ENCODE measurements at regions not wholly inside any gene's neighbourhood (a gene's known extent, or its start where the extent isn't known, plus 50 kb on each side); places are given as distances from the start of the nearest gene placed in this dataset.

DNA sequence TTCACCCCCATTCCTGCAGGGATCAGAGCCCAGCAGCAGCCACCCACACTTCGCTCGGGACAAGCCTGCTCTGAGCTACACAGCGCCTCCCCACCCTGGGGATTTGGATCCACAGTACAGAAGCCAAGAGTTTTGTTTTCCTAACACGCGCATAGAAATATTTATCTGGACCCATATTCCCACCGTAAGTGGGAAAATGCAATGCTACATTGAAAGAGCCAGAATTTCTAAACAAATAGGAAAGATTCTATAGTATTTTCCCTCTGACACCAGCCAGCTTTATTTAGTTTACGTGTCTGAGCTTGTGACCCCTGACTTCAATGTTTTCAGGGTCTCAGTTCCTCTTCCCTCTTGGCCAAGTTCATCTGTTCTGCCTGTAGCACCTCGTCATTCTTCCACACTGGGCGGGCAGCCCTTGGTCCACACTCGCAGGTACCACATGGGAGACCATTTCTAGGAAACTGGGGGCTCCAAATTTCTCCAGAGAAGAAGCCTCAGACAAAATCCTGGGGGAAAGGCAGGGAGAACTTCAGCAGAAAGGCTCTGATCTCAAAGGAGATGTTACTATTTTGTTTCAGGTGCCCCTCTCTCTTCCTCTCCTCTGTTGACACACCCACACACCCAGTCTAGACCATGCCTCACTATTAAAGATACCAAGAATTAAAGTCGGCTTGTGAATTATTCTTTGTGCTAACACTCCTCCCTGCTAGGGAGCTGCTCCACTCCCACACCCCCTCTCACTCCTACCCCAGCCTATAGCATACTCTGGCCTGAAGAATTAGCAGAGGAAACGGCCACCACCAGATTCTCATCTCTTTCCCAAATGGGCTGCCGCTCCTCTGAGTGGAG, 116.0 kb upstream of the PCGF5 start:
- H3K4me3 ChIP-seq (ENCODE audit: low read length), result no peak overlapping the region
- H3K9me3 ChIP-seq (ENCODE audit: control insufficient read depth, low read length), result no peaks in the 10 kb centered on the region
- no peaks in the 10 kb centered on the region for H3K27me3 ChIP-seq (ENCODE audit: control insufficient read depth, insufficient read depth, low read length)

DNA sequence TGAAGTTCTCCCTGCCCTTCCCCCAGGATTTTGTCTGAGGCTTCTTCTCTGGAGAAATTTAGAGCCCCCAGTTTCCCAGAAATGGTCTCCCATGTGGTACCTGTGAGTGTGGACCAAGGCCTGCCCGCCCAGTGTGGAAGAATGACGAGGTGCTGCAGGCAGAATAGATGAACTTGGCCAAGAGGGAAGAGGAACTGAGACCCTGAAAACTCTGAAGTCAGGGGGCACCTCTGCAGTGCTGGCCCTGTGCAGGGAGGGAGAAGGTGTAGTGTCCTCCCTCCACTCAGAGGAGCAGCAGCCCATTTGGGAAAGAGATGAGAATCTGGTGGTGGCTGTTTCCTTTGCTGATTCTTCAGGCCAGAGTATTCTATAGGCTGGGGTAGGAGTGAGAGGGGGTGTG, 115.2 kb upstream of the PCGF5 start:
- Histone ChIP-seq H3K27me3 (ENCODE audit: control insufficient read depth, insufficient read depth, low read length) (no peaks in the 10 kb centered on the region), H3K4me1 (ENCODE audit: control insufficient read depth, insufficient read depth, low read length) (no peaks in the 10 kb centered on the region), H3K4me3 (ENCODE audit: low read length) (no peak overlapping the region), H3K36me3 (ENCODE audit: control insufficient read depth, insufficient read depth, low read length) (no peaks in the 10 kb centered on the region), H3K9me3 (ENCODE audit: control insufficient read depth, low read length) (no peaks in the 10 kb centered on the region), H3K9ac (ENCODE audit: low read length) (no peak overlapping the region)

More for the DNA sequence above, 116.0 kb upstream of the PCGF5 start:
- Histone ChIP-seq H3K36me3 (ENCODE audit: control insufficient read depth, insufficient read depth, low read length) (no peaks in the 10 kb centered on the region), H3K9ac (ENCODE audit: low read length) (no peak overlapping the region), H3K4me1 (ENCODE audit: control insufficient read depth, insufficient read depth, low read length) (no peaks in the 10 kb centered on the region)

DNA sequence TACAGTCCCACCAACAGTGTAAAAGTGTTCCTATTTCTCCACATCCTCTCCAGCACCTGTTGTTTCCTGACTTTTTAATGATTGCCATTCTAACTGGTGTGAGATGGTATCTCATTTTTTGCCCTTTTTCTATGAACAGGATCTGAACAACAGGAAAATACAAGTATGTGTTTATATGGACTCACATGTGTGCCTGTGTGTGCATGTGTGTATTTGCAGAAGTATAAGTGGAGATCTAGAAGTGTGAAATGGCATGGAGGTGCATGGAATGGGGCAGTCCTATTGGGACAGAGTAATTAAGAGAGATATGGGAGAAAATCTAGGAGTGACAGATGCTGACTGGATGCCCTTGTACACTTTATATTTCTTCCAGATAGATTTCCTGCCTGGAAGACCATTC, 111.6 kb upstream of the PCGF5 start:
- Histone ChIP-seq H3K4me1 (ENCODE audit: control insufficient read depth, insufficient read depth, low read length) (no peaks in the 10 kb centered on the region), H3K36me3 (ENCODE audit: control insufficient read depth, insufficient read depth, low read length) (no peaks in the 10 kb centered on the region), H3K27me3 (ENCODE audit: control insufficient read depth, insufficient read depth, low read length) (no peaks in the 10 kb centered on the region), H3K4me3 (ENCODE audit: low read length) (no peak overlapping the region), H3K9me3 (ENCODE audit: control insufficient read depth, low read length) (no peaks in the 10 kb centered on the region), H3K9ac (ENCODE audit: low read length) (no peak overlapping the region)

DNA sequence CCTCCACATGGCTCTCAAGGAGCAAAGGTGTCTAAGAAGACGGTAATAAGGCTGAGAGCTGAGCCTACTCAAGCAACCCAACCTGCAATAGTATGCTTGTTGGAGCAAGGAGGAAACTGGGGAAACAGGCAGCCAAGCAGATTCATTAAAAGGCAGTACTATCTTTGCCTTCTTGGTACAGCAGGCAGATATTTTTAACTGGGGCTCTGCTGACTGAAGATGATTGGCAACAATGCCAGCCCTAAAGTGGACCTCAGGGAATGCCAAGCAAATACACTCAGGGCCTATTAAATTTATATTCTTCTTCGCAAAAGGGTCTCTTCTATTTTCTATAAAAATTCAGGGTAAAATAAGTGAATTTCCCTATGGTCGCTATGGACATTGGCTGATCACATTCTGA, 109.4 kb upstream of the PCGF5 start:
- Histone ChIP-seq H3K9me3 (ENCODE audit: control insufficient read depth, low read length) (no peaks in the 10 kb centered on the region), H3K4me3 (ENCODE audit: low read length) (no peak overlapping the region), H3K9ac (ENCODE audit: low read length) (no peak overlapping the region), H3K36me3 (ENCODE audit: control insufficient read depth, insufficient read depth, low read length) (no peaks in the 10 kb centered on the region), H3K27me3 (ENCODE audit: control insufficient read depth, insufficient read depth, low read length) (no peaks in the 10 kb centered on the region), H3K4me1 (ENCODE audit: control insufficient read depth, insufficient read depth, low read length) (no peaks in the 10 kb centered on the region)

DNA sequence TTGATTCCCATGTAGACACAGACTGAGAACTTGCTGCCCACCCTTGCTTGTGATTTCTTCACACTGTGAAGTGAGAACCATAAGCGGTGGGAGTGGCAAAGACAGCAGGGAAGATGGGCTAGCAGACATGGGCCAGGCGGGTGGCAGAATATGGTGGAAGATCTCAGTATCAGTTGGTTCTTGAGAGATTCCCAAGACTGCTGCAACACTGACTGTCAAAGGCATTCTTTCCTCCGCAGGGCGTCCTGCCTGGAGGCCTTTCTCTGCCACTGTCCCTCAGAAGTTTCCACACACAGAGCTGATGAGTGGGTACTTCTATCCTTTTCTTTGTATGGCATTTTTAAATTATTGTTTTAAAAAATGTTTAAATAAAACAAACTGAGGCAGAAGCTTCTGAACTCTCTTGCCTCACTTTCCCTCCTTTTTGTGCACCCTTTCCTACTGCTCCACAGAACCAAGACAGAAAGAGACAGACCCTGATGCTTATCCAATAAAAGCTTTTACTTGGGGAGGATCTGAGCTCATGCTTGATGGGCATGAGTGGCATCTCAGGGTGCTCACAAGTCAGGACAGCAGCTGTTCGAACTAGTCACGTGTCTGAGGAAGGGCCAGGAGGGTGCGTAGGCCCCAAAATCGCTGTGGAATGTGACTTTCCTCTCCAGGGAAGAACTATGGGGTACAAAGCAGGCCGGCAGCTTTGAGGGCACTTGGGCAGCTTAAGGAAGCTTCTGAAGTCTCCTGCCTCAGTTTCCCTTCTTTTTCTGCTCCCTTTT, 104.7 kb upstream of the PCGF5 start:
- Histone ChIP-seq H3K4me1 (ENCODE audit: control insufficient read depth, insufficient read depth, low read length) (no peaks in the 10 kb centered on the region), H3K9me3 (ENCODE audit: control insufficient read depth, low read length) (no peaks in the 10 kb centered on the region), H3K36me3 (ENCODE audit: control insufficient read depth, insufficient read depth, low read length) (no peaks in the 10 kb centered on the region), H3K27me3 (ENCODE audit: control insufficient read depth, insufficient read depth, low read length) (no peaks in the 10 kb centered on the region), H3K4me3 (ENCODE audit: low read length) (no peak overlapping the region), H3K9ac (ENCODE audit: low read length) (no peak overlapping the region)

DNA sequence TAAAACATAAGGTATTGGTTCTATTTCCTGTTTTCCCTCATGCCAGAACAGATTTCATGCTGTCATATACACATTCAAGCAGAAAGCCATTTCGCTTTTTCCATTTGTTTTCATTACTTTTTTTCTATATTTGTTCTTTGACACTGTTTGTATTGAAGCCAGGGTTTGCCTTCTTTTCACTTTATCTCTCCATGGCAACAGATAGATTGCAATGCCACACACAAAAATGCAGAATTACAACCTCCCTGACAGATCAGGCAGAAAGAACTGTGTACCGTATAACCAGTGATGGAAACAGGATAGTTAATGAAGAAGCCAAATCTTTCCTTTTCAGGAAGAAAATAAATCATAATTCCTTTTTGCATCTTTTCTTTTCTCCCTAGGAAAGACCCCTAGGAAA, 103.0 kb upstream of the PCGF5 start:
- H3K4me1 ChIP-seq (ENCODE audit: control insufficient read depth, insufficient read depth, low read length), result no peaks in the 10 kb centered on the region
- no peak overlapping the region for H3K9ac ChIP-seq (ENCODE audit: low read length)
- H3K36me3 ChIP-seq (ENCODE audit: control insufficient read depth, insufficient read depth, low read length), result no peaks in the 10 kb centered on the region
- no peaks in the 10 kb centered on the region for H3K27me3 ChIP-seq (ENCODE audit: control insufficient read depth, insufficient read depth, low read length)
- H3K4me3 ChIP-seq (ENCODE audit: low read length), result no peak overlapping the region
- H3K9me3 ChIP-seq (ENCODE audit: control insufficient read depth, low read length), result no peaks in the 10 kb centered on the region

DNA sequence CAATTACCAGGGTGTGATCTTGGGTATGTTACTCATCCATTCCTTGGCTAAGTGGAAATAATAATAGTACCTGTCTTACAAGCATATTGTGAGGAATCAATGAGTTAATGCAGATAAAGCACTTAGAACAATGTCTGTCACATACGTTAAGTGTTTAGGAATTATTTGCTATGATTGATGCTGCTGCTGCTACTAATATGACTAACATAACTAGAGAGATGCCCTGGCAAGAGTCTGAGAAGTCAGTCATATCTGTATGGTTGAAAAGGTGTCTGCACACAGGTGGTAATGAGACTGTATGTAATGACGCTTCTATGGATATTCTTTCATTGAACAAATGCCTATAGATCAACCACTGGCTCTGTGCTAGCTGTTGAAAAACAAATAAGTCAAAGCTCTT, 100.1 kb upstream of the PCGF5 start:
- Histone ChIP-seq H3K4me1 (ENCODE audit: control insufficient read depth, insufficient read depth, low read length) (no peaks in the 10 kb centered on the region), H3K36me3 (ENCODE audit: control insufficient read depth, insufficient read depth, low read length) (no peaks in the 10 kb centered on the region), H3K4me3 (ENCODE audit: low read length) (no peak overlapping the region), H3K9ac (ENCODE audit: low read length) (no peak overlapping the region), H3K9me3 (ENCODE audit: control insufficient read depth, low read length) (no peaks in the 10 kb centered on the region), H3K27me3 (ENCODE audit: control insufficient read depth, insufficient read depth, low read length) (no peaks in the 10 kb centered on the region)

DNA sequence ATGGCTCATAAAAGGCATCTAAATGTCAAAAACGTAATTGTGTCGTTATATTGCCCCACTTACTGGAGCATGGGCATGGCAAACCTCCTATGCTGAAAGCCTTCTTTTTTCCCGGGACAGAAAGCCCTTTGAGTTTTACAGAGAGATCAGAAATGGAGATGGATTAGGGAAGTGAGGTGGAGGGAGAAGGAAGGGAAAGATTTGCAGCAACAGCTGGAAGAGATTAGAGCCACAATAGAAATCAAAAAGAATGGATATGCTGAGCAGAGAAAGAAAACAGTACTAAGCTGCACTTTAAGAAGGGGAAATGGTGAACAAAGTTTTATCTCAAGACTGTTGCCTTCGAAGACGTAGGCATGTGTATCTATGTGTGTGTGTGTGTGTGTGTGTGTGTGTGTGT, 97.2 kb upstream of the PCGF5 start:
- no peaks in the 10 kb centered on the region for H3K36me3 ChIP-seq (ENCODE audit: control insufficient read depth, insufficient read depth, low read length)
- no peaks in the 10 kb centered on the region for H3K4me1 ChIP-seq (ENCODE audit: control insufficient read depth, insufficient read depth, low read length)
- H3K27me3 ChIP-seq (ENCODE audit: control insufficient read depth, insufficient read depth, low read length), result no peaks in the 10 kb centered on the region
- no peak overlapping the region for H3K9ac ChIP-seq (ENCODE audit: low read length)
- no peak overlapping the region for H3K4me3 ChIP-seq (ENCODE audit: low read length)
- no peaks in the 10 kb centered on the region for H3K9me3 ChIP-seq (ENCODE audit: control insufficient read depth, low read length)

DNA sequence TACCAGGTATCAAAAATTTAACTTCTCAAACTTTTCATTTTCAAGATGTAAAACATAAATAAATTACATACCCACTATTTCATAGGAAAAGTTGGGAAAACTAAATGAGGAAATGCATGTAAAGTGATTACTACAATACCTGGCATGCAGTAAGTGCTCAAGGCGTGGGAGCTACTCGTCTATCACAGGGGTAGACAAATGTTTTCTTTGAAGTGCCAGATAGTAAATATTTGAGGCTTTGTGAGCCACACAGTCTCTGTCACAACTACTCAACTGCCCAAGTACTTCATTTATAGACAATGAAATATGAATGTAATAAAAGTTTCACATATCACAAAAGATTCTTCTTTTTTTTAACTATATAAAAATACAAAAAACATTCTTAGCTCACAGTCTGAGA, 96.4 kb upstream of the PCGF5 start:
- H3K36me3 ChIP-seq (ENCODE audit: control insufficient read depth, insufficient read depth, low read length), result no peaks in the 10 kb centered on the region

DNA sequence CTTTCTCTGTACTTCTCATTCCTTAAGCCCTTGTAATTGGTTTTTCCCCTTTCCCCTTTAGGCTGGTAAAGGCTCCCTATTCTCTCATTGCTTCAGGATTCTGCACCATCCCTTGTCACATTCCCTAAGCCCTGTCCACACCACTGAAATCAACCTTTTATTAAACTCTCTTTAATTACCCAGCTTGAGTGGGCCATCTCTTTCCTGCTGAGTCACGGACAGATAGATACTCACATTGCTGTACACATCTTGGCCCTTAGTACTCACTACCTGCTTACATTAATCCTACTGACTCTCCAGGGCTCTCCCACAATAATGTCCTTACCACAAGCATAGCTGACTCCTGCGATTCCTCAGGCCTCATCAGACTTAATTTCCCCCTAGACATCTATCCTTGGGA, 94.0 kb upstream of the PCGF5 start:
- no peaks in the 10 kb centered on the region for H3K4me1 ChIP-seq (ENCODE audit: control insufficient read depth, insufficient read depth, low read length)
- no peak overlapping the region for H3K4me3 ChIP-seq (ENCODE audit: low read length)
- H3K9me3 ChIP-seq (ENCODE audit: control insufficient read depth, low read length), result no peaks in the 10 kb centered on the region
- H3K36me3 ChIP-seq (ENCODE audit: control insufficient read depth, insufficient read depth, low read length), result no peaks in the 10 kb centered on the region
- no peaks in the 10 kb centered on the region for H3K27me3 ChIP-seq (ENCODE audit: control insufficient read depth, insufficient read depth, low read length)
- H3K9ac ChIP-seq (ENCODE audit: low read length), result no peak overlapping the region

More for the DNA sequence above, 96.4 kb upstream of the PCGF5 start:
- Histone ChIP-seq H3K4me1 (ENCODE audit: control insufficient read depth, insufficient read depth, low read length) (no peaks in the 10 kb centered on the region), H3K9ac (ENCODE audit: low read length) (no peak overlapping the region), H3K4me3 (ENCODE audit: low read length) (no peak overlapping the region), H3K27me3 (ENCODE audit: control insufficient read depth, insufficient read depth, low read length) (no peaks in the 10 kb centered on the region), H3K9me3 (ENCODE audit: control insufficient read depth, low read length) (no peaks in the 10 kb centered on the region)

DNA sequence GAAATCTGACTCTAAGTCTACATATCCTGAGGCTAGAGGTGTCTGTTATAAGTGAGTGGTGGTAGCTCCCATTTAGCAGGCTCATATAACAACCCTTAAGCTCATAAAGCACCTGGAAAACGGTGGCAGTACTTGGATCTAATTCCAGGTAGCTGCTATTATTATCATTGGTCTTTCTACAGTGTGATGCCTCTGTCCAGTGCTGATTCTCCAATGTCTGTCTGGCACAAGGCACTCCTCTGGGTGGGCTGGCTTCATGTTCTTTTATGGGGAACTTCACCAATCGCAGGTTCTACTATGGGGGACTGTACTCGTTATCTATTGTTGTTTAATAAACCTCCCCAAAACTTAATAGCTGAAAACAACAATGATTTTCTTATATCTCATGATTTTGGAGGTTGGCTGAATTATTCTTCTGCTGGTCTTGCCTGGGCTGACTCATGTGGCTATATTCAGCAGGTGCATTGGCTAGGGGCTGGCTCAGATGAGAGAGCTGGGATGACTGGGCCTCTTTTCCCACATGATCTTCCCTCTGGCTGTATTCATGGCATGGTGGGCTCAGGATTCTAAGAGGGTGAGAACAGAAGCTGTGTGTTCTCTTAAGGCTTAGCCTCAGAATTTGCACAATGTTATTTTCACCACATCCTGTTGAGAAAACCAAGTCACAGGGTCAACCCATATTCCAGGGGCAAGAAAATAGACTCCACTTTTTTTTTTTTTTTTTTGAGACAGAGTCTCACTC, 93.0 kb upstream of the PCGF5 start:
- Histone ChIP-seq H3K9ac (ENCODE audit: low read length) (no peak overlapping the region), H3K4me3 (ENCODE audit: low read length) (no peak overlapping the region), H3K36me3 (ENCODE audit: control insufficient read depth, insufficient read depth, low read length) (no peaks in the 10 kb centered on the region), H3K4me1 (ENCODE audit: control insufficient read depth, insufficient read depth, low read length) (no peaks in the 10 kb centered on the region), H3K9me3 (ENCODE audit: control insufficient read depth, low read length) (no peaks in the 10 kb centered on the region), H3K27me3 (ENCODE audit: control insufficient read depth, insufficient read depth, low read length) (no peaks in the 10 kb centered on the region)

DNA sequence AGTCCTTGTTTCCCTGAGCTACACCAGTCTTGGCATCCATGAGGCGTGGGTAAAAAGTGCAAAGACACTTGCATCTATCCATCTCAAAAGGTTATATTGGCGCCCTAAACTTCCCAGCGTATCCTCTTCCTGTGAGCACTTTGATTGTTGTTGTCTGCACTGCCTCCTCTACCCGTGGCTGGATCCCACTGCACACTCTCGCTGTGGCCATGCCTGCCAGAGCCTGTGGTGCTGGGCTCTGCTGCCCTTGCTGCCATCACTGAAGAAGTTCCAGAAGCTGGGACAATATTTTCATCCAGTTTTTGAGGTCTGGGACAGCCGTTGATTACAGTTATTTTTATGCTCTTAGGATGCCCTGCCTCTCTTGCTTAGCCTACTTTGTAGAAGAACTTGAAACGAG, 85.3 kb upstream of the PCGF5 start:
- no peak overlapping the region for H3K4me3 ChIP-seq (ENCODE audit: low read length)
- H3K27me3 ChIP-seq (ENCODE audit: control insufficient read depth, insufficient read depth, low read length), result no peaks in the 10 kb centered on the region
- H3K36me3 ChIP-seq (ENCODE audit: control insufficient read depth, insufficient read depth, low read length), result no peaks in the 10 kb centered on the region
- H3K9ac ChIP-seq (ENCODE audit: low read length), result no peak overlapping the region
- no peaks in the 10 kb centered on the region for H3K4me1 ChIP-seq (ENCODE audit: control insufficient read depth, insufficient read depth, low read length)
- no peaks in the 10 kb centered on the region for H3K9me3 ChIP-seq (ENCODE audit: control insufficient read depth, low read length)
